ENCODE measurements at regions not wholly inside any gene's neighbourhood (a gene's known extent, or its start where the extent isn't known, plus 50 kb on each side); places are given as distances from the start of the nearest gene placed in this dataset.

- no peaks in the 10 kb centered on the region for H3K79me2 ChIP-seq (ENCODE audit: insufficient read depth, low read length)
- H3K9ac ChIP-seq (ENCODE audit: insufficient read depth, low read length, poor library complexity, severe bottlenecking), result no peak overlapping the region
- TF ChIP-seq, protein P1, sequence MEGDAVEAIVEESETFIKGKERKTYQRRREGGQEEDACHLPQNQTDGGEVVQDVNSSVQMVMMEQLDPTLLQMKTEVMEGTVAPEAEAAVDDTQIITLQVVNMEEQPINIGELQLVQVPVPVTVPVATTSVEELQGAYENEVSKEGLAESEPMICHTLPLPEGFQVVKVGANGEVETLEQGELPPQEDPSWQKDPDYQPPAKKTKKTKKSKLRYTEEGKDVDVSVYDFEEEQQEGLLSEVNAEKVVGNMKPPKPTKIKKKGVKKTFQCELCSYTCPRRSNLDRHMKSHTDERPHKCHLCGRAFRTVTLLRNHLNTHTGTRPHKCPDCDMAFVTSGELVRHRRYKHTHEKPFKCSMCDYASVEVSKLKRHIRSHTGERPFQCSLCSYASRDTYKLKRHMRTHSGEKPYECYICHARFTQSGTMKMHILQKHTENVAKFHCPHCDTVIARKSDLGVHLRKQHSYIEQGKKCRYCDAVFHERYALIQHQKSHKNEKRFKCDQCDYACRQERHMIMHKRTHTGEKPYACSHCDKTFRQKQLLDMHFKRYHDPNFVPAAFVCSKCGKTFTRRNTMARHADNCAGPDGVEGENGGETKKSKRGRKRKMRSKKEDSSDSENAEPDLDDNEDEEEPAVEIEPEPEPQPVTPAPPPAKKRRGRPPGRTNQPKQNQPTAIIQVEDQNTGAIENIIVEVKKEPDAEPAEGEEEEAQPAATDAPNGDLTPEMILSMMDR (IDR thresholded peaks at IDR 0.05), result no peak
- Mint-ChIP-seq H3K9me3 (no peaks in the 10 kb centered on the region), H3K4me3 (no peak overlapping the region), H3K27ac (no peak overlapping the region), H3K4me1 (peaks cover 5% of the 10 kb centered on the region), H3K36me3 (no peaks in the 10 kb centered on the region), H3K27me3 (ENCODE audit: low read depth in 3 of 3) (peaks cover 0 to 2% (median 0%) of the 10 kb centered on the region in 3 donors)
- no peak overlapping the region for H3K4me3 ChIP-seq (replicated peaks in 1 of 3; ENCODE audit: low read depth in 2 of 3, low read length in 3 of 3)
- H3K9me3 ChIP-seq (replicated peaks in 1 of 2; ENCODE audit: control insufficient read depth in 1 of 2, insufficient read depth in 1 of 2, low read length in 2 of 2), result no peaks in the 10 kb centered on the region
- intact Hi-C loops (cut with micrococcal nuclease), result no loop called here
- H3K4me2 ChIP-seq (replicated peaks; ENCODE audit: extremely low read depth, low read length, poor library complexity, severe bottlenecking), result no peak overlapping the region
- no peak overlapping the region for H3K27ac ChIP-seq (ENCODE audit: low read depth in 1 of 2, low read length in 2 of 2)
- H3K27me3 ChIP-seq (ENCODE audit: control insufficient read depth in 2 of 2, insufficient read depth in 2 of 2, low read length in 2 of 2), result no peaks in the 10 kb centered on the region
- no peaks in the 10 kb centered on the region for H3K4me1 ChIP-seq (ENCODE audit: control insufficient read depth in 1 of 2, insufficient read depth in 2 of 2, low read length in 2 of 2)
- H4K20me1 ChIP-seq (ENCODE audit: insufficient read depth, low read length), result no peaks in the 10 kb centered on the region
- H2AFZ ChIP-seq (ENCODE audit: insufficient read depth, low read depth, low read length, poor library complexity, severe bottlenecking), result no peak overlapping the region
- no peak for DNase-seq
- 95% methylated on average over 4 of the region's 7 CpGs for WGBS (ENCODE audit: insufficient coverage)
- no peaks in the 10 kb centered on the region for H3K36me3 ChIP-seq (replicated peaks in 1 of 2; ENCODE audit: control insufficient read depth in 1 of 2, insufficient read depth in 2 of 2, low read length in 2 of 2)
Measured at GRCh38 chr13:47168618-47169017, 271.8 kb upstream of the HTR2A start.

- H3K9me3 Mint-ChIP-seq, result no peaks in the 10 kb centered on the region
- Histone ChIP-seq H3K36me3 (replicated peaks in 1 of 2; ENCODE audit: control insufficient read depth in 1 of 2, insufficient read depth in 2 of 2, low read length in 2 of 2) (no peaks in the 10 kb centered on the region), H3K9ac (ENCODE audit: insufficient read depth, low read length, poor library complexity, severe bottlenecking) (no peak overlapping the region), H4K20me1 (ENCODE audit: insufficient read depth, low read length) (no peaks in the 10 kb centered on the region), H3K27ac (ENCODE audit: low read depth in 1 of 2, low read length in 2 of 2) (no peak overlapping the region), H3K4me2 (replicated peaks; ENCODE audit: extremely low read depth, low read length, poor library complexity, severe bottlenecking) (no peak overlapping the region), H3K27me3 (ENCODE audit: control insufficient read depth in 2 of 2, insufficient read depth in 2 of 2, low read length in 2 of 2) (no peaks in the 10 kb centered on the region), H2AFZ (ENCODE audit: insufficient read depth, low read depth, low read length, poor library complexity, severe bottlenecking) (no peak overlapping the region), H3K9me3 (replicated peaks in 1 of 2; ENCODE audit: control insufficient read depth in 1 of 2, insufficient read depth in 1 of 2, low read length in 2 of 2) (no peaks in the 10 kb centered on the region), H3K79me2 (ENCODE audit: insufficient read depth, low read length) (no peaks in the 10 kb centered on the region), H3K4me3 (replicated peaks in 1 of 3; ENCODE audit: low read depth in 2 of 3, low read length in 3 of 3) (no peak overlapping the region), H3K4me1 (ENCODE audit: control insufficient read depth in 1 of 2, insufficient read depth in 2 of 2, low read length in 2 of 2) (no peaks in the 10 kb centered on the region)
- DNase-seq, result peak in 1 of 3 donors; percentile 14
- peak overlapping the region in 1 of 2 donors; percentile 39 for H3K4me3 Mint-ChIP-seq
- intact Hi-C loops (cut with micrococcal nuclease), result no loop called here
- WGBS (ENCODE audit: insufficient coverage), result no CpG with 5 or more reads among the region's 6 CpGs
- H3K27ac Mint-ChIP-seq, result no peak overlapping the region
- peaks cover 0 to 2% (median 0%) of the 10 kb centered on the region in 3 donors for H3K27me3 Mint-ChIP-seq (ENCODE audit: low read depth in 3 of 3)
- peaks cover 5% of the 10 kb centered on the region for H3K4me1 Mint-ChIP-seq
- TF ChIP-seq, protein P1 (IDR thresholded peaks at IDR 0.05), result no peak
- H3K36me3 Mint-ChIP-seq, result no peaks in the 10 kb centered on the region
Measured at GRCh38 chr13:47168066-47168465, 271.2 kb upstream of the HTR2A start.
